ENCODE measurements at regions not wholly inside any gene's neighbourhood (a gene's known extent, or its start where the extent isn't known, plus 50 kb on each side); places are given as distances from the start of the nearest gene placed in this dataset.
A peak's percentile ranks its signal among the peaks of the same experiment; 100 is the strongest.

GRCh38 chr1:234858722-234859121 is 248.7 kb upstream of the IRF2BP2 start:
- no peaks in the 10 kb centered on the region for H3K4me1 ChIP-seq (ENCODE audit: control insufficient read depth in 2 of 2, insufficient read depth in 2 of 2, low read length in 2 of 2)
- peaks cover 0 to 27% (median 14%) of the 10 kb centered on the region in 7 donors for H3K4me1 Mint-ChIP-seq
- no peak overlapping the region for H3K27ac Mint-ChIP-seq
- no peak overlapping the region for H3K27ac ChIP-seq (ENCODE audit: low read depth, low read length)
- ChIA-PET POLR2A (interaction anchor here (0.7 kb wide), 1 partner anchor 25 kb away, joined by 4 read pairs; no protein-coding TSS in a partner anchor), CTCF (no interaction called here)
- H3K4me3 ChIP-seq (ENCODE audit: low read length): no peak overlapping the region
- H3K36me3 ChIP-seq (ENCODE audit: control insufficient read depth in 2 of 3, insufficient read depth in 3 of 3, low read length in 3 of 3): no peaks in the 10 kb centered on the region
- H3K36me3 Mint-ChIP-seq: peaks cover 0 to 7% (median 0%) of the 10 kb centered on the region in 5 donors
- no peaks in the 10 kb centered on the region for H3K27me3 Mint-ChIP-seq
- H3K9me3 Mint-ChIP-seq: peaks cover 0 to 4% (median 0%) of the 10 kb centered on the region in 11 donors
- no peak overlapping the region for H3K4me3 Mint-ChIP-seq
- ATAC-seq (no peak), DNase-seq (no peak)
- intact Hi-C loops (cut with micrococcal nuclease): no loop called here
- H3K27me3 ChIP-seq (ENCODE audit: control insufficient read depth in 2 of 2, insufficient read depth in 2 of 2, low read length in 2 of 2): peaks cover 0 to 2% of the 10 kb centered on the region in 2 donors
- no peaks in the 10 kb centered on the region for H3K9me3 ChIP-seq (ENCODE audit: control insufficient read depth in 2 of 3, low read length in 3 of 3)

- H3K4me1 Mint-ChIP-seq: peaks cover 4 to 33% (median 11%) of the 10 kb centered on the region in 7 donors
- intact Hi-C loops (cut with micrococcal nuclease): no loop called here
- H3K4me3 ChIP-seq (ENCODE audit: low read length): no peak overlapping the region
- no peaks in the 10 kb centered on the region for H3K4me1 ChIP-seq (ENCODE audit: control insufficient read depth in 2 of 2, insufficient read depth in 2 of 2, low read length in 2 of 2)
- H3K9me3 Mint-ChIP-seq: peaks cover 0 to 4% (median 0%) of the 10 kb centered on the region in 11 donors
- ChIA-PET CTCF (interaction anchor here (0.6 kb wide), 1 partner anchor 331 kb away, joined by 3 read pairs; no protein-coding TSS in a partner anchor), POLR2A (no interaction called here)
- no peaks in the 10 kb centered on the region for H3K36me3 ChIP-seq (ENCODE audit: control insufficient read depth in 2 of 3, insufficient read depth in 3 of 3, low read length in 3 of 3)
- no peak overlapping the region for H3K27ac ChIP-seq (ENCODE audit: low read depth, low read length)
- DNase-seq (no peak), ATAC-seq (no peak)
- no peak overlapping the region for H3K4me3 Mint-ChIP-seq
- H3K27ac Mint-ChIP-seq: peak overlapping the region in 2 of 9 donors; percentile 21 to 56
- H3K36me3 Mint-ChIP-seq: peaks cover 0 to 7% (median 0%) of the 10 kb centered on the region in 5 donors
- no peaks in the 10 kb centered on the region for H3K27me3 Mint-ChIP-seq
- H3K27me3 ChIP-seq (ENCODE audit: control insufficient read depth in 2 of 2, insufficient read depth in 2 of 2, low read length in 2 of 2): peaks cover 0 to 2% of the 10 kb centered on the region in 2 donors
- H3K9me3 ChIP-seq (ENCODE audit: control insufficient read depth in 2 of 3, low read length in 3 of 3): no peaks in the 10 kb centered on the region
Observed at GRCh38 chr1:234856845-234857245, 246.9 kb upstream of the IRF2BP2 start.

GRCh38 chr1:234855851-234856250 is 245.9 kb upstream of the IRF2BP2 start:
- POLR2A ChIA-PET: no interaction called here
- DNase-seq (no peak), ATAC-seq (no peak)
- H3K27ac ChIP-seq (ENCODE audit: low read depth, low read length): no peak overlapping the region
- Mint-ChIP-seq H3K36me3 (peaks cover 0 to 7% (median 0%) of the 10 kb centered on the region in 5 donors), H3K4me3 (no peak overlapping the region), H3K9me3 (peaks cover 0 to 3% (median 0%) of the 10 kb centered on the region in 11 donors), H3K4me1 (peaks cover 4 to 40% (median 13%) of the 10 kb centered on the region in 7 donors), H3K27ac (peak overlapping the region in 1 of 9 donors; percentile 12), H3K27me3 (no peaks in the 10 kb centered on the region)
- CTCF ChIA-PET: no interaction called here
- H3K36me3 ChIP-seq (ENCODE audit: control insufficient read depth in 2 of 3, insufficient read depth in 3 of 3, low read length in 3 of 3): no peaks in the 10 kb centered on the region
- no peaks in the 10 kb centered on the region for H3K9me3 ChIP-seq (ENCODE audit: control insufficient read depth in 2 of 3, low read length in 3 of 3)
- H3K4me1 ChIP-seq (ENCODE audit: control insufficient read depth in 2 of 2, insufficient read depth in 2 of 2, low read length in 2 of 2): no peaks in the 10 kb centered on the region
- no peak overlapping the region for H3K4me3 ChIP-seq (ENCODE audit: low read length)
- intact Hi-C loops (cut with micrococcal nuclease): no loop called here
- H3K27me3 ChIP-seq (ENCODE audit: control insufficient read depth in 2 of 2, insufficient read depth in 2 of 2, low read length in 2 of 2): peaks cover 0 to 2% of the 10 kb centered on the region in 2 donors

- H3K4me1 Mint-ChIP-seq: peaks cover 5 to 41% (median 13%) of the 10 kb centered on the region in 7 donors
- Histone ChIP-seq H3K4me3 (ENCODE audit: low read length) (no peak overlapping the region), H3K4me1 (ENCODE audit: control insufficient read depth in 2 of 2, insufficient read depth in 2 of 2, low read length in 2 of 2) (peaks cover 0 to 3% of the 10 kb centered on the region in 2 donors), H3K9me3 (ENCODE audit: control insufficient read depth in 2 of 3, low read length in 3 of 3) (no peaks in the 10 kb centered on the region), H3K36me3 (ENCODE audit: control insufficient read depth in 2 of 3, insufficient read depth in 3 of 3, low read length in 3 of 3) (no peaks in the 10 kb centered on the region), H3K27me3 (ENCODE audit: control insufficient read depth in 2 of 2, insufficient read depth in 2 of 2, low read length in 2 of 2) (no peaks in the 10 kb centered on the region), H3K27ac (ENCODE audit: low read depth, low read length) (no peak overlapping the region)
- ChIA-PET CTCF (no interaction called here), POLR2A (interaction anchor here (0.8 kb wide), 1 partner anchor 244 kb away, joined by 7 read pairs; no protein-coding TSS in a partner anchor)
- no peaks in the 10 kb centered on the region for H3K27me3 Mint-ChIP-seq
- no peak for DNase-seq
- H3K27ac Mint-ChIP-seq: no peak overlapping the region
- intact Hi-C loops (cut with micrococcal nuclease): no loop called here
- H3K4me3 Mint-ChIP-seq: no peak overlapping the region
- peaks cover 0 to 3% (median 0%) of the 10 kb centered on the region in 11 donors for H3K9me3 Mint-ChIP-seq
- H3K36me3 Mint-ChIP-seq: peaks cover 0 to 7% (median 0%) of the 10 kb centered on the region in 5 donors
- peak; percentile 52 for ATAC-seq
Observed at GRCh38 chr1:234854645-234855039, 244.7 kb upstream of the IRF2BP2 start.

- Histone ChIP-seq H3K4me1 (ENCODE audit: control insufficient read depth in 2 of 2, insufficient read depth in 2 of 2, low read length in 2 of 2) (peaks cover 0 to 7% of the 10 kb centered on the region in 2 donors), H3K27me3 (ENCODE audit: control insufficient read depth in 2 of 2, insufficient read depth in 2 of 2, low read length in 2 of 2) (no peaks in the 10 kb centered on the region), H3K36me3 (ENCODE audit: control insufficient read depth in 2 of 3, insufficient read depth in 3 of 3, low read length in 3 of 3) (no peaks in the 10 kb centered on the region), H3K9me3 (ENCODE audit: control insufficient read depth in 2 of 3, low read length in 3 of 3) (no peaks in the 10 kb centered on the region), H3K27ac (ENCODE audit: low read depth, low read length) (no peak overlapping the region), H3K4me3 (ENCODE audit: low read length) (no peak overlapping the region)
- no peak overlapping the region for H3K4me3 Mint-ChIP-seq
- ATAC-seq: peak; percentile 56
- H3K4me1 Mint-ChIP-seq: peaks cover 11 to 45% (median 16%) of the 10 kb centered on the region in 7 donors
- DNase-seq: no peak
- intact Hi-C loops (cut with micrococcal nuclease): no loop called here
- H3K9me3 Mint-ChIP-seq: peaks cover 0 to 3% (median 0%) of the 10 kb centered on the region in 11 donors
- peaks cover 0 to 7% (median 0%) of the 10 kb centered on the region in 5 donors for H3K36me3 Mint-ChIP-seq
- no peak overlapping the region for H3K27ac Mint-ChIP-seq
- no peaks in the 10 kb centered on the region for H3K27me3 Mint-ChIP-seq
- ChIA-PET POLR2A (interaction anchor here (0.8 kb wide), 1 partner anchor 243 kb away, joined by 7 read pairs; no protein-coding TSS in a partner anchor), CTCF (no interaction called here)
Observed at GRCh38 chr1:234853906-234854644, 244.1 kb upstream of the IRF2BP2 start.

- H3K36me3 Mint-ChIP-seq: peaks cover 0 to 7% (median 0%) of the 10 kb centered on the region in 5 donors
- ChIA-PET CTCF (interaction anchor here (0.6 to 0.7 kb wide), 3 partner anchors 61 to 153 kb away, joined by 3 read pairs; no protein-coding TSS in a partner anchor), POLR2A (no interaction called here)
- Histone ChIP-seq H3K4me3 (ENCODE audit: low read length) (no peak overlapping the region), H3K27me3 (ENCODE audit: control insufficient read depth in 2 of 2, insufficient read depth in 2 of 2, low read length in 2 of 2) (no peaks in the 10 kb centered on the region), H3K36me3 (ENCODE audit: control insufficient read depth in 2 of 3, insufficient read depth in 3 of 3, low read length in 3 of 3) (no peaks in the 10 kb centered on the region), H3K27ac (ENCODE audit: low read depth, low read length) (no peak overlapping the region), H3K4me1 (ENCODE audit: control insufficient read depth in 2 of 2, insufficient read depth in 2 of 2, low read length in 2 of 2) (peaks cover 0 to 7% of the 10 kb centered on the region in 2 donors), H3K9me3 (ENCODE audit: control insufficient read depth in 2 of 3, low read length in 3 of 3) (no peaks in the 10 kb centered on the region)
- peaks cover 0 to 3% (median 0%) of the 10 kb centered on the region in 11 donors for H3K9me3 Mint-ChIP-seq
- intact Hi-C loops (cut with micrococcal nuclease): no loop called here
- no peak for DNase-seq
- no peak for ATAC-seq
- H3K4me1 Mint-ChIP-seq: peaks cover 11 to 55% (median 17%) of the 10 kb centered on the region in 7 donors
- no peak overlapping the region for H3K27ac Mint-ChIP-seq
- no peak overlapping the region for H3K4me3 Mint-ChIP-seq
- no peaks in the 10 kb centered on the region for H3K27me3 Mint-ChIP-seq
Observed at GRCh38 chr1:234852659-234853058, 242.7 kb upstream of the IRF2BP2 start.
